Fibroblast of upper back skin (primary cell): ENCODE measurements at regions not wholly inside any gene's neighbourhood (a gene's known extent, or its start where the extent isn't known, plus 50 kb on each side); places are given as distances from the start of the nearest gene placed in this dataset.

Experiments used
- DNase-seq: peaks from one replicate; pipeline ENCODE4 v3.0.0-alpha.2; 2013

GRCh38 chr4:14592950-14593349 is 409.3 kb upstream of the CPEB2 start:
- DNase-seq: no peak

GRCh38 chr4:14596028-14596427 is 406.3 kb upstream of the CPEB2 start:
- no peak for DNase-seq

- DNase-seq: no peak
These were observed 405.8 kb upstream of the CPEB2 start for GRCh38 chr4:14596437-14596836.

DNA sequence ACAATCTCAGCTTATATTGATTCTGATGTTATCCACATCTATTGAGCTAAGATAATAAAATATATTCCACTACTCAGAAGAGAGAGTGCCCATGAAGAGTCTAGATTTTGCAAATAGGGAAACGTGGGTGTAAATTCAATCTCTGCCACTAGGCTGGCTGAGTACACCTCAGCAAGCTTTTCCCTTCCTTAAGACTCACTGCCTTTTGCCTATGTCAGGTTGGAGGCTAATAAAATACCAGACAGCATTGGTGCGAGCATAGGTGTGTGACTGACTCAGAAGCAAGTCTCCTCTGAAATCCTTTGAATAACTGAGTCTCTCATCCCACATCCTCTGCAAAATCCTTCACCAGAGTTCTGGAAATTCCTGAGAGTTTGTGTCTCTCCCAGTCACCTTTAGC is 405.4 kb upstream of the CPEB2 start:
- DNase-seq: no peak

DNA sequence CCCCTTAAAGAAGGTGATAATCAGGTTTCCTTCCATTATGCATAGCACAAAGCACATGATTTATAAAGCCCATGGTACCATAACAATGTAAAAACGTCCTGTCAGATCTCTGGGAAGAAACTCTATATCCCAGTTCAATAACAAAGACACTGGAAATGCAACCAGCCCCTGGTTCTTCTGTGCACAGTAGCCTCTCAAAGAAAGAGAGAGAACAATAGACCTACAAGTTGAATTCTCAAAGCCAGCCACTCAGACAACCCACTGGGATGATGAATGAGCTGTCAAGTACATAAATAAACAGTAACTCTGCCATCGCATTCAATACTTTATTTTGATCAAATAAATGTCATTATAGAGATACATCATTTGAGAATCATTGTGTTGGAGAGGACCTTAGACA is 400.1 kb upstream of the CPEB2 start:
- DNase-seq: no peak

DNA sequence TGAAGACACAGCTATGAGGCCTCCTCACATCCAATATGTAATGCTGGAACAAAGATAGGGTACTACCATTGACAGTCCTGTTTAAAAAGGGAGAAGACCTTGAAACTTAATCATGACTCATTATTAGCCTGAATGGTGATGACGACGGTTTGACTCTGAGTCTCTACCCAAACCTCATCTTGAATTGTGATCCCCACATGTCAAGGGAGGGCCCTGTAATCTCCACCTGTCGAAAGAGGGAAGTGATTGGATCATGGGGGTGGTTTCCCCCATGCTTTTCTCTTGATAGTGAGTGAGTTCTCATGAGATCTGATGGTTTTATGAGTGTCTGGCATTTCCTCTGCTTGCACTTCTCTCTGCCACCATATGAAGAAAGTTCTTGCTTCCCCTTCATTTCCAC is 395.3 kb upstream of the CPEB2 start:
- DNase-seq: no peak

DNA sequence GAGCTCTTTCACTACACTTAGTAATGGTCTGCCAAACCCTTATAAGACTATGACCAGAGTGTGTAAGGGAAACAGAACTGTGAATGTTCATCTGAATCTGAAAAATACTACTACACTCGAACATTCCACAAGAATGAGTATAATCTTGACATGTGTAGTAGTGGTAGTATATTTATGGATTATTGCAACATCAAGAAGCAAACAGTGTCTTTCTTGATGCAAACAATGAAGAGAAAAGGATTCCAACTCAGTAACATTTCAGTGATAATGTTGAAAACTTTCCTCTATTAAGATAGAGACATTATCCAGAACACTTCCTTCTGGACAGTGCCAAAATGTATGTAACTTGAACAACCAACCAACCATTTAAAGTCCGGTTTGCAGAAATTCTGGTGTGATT is 394.7 kb upstream of the CPEB2 start:
- peak; percentile 2 for DNase-seq

DNA sequence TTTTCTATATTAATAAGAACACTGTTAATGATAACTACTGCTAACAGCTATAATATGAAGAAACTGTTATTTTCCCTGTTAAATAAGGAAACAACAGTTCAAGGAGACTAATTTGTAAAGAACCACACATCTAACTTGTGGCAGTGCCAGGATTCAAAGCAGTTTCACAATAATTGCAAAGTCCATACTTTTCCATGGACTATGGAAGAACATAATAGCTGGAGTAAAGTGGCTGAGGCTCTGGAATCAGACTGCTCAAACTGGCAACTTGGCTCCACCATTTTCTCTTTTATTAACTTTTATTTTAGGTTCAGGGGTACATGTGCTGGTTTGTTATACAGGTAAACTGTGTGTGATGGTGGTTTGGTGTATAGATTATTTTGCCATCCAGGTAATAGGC is 393.7 kb upstream of the CPEB2 start:
- no peak for DNase-seq

DNA sequence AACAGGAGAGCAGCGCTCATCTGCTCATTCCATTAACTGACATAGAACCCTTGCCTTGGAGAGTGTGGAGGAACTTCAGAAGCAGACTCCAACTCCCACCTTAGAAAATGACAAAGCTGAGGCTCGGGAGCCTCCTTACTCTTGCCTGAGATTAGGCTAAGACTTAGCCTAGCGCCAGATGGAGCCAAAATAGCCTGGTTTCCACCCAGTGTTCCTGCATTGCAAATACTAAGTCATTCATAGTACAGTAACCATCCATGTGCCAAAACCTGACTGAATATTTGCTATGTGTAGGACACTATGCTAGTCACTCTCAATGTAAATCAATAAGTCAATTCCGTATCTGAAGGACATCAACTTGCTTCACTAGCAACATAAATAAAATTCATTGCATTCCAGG is 387.4 kb upstream of the CPEB2 start:
- DNase-seq: no peak

DNA sequence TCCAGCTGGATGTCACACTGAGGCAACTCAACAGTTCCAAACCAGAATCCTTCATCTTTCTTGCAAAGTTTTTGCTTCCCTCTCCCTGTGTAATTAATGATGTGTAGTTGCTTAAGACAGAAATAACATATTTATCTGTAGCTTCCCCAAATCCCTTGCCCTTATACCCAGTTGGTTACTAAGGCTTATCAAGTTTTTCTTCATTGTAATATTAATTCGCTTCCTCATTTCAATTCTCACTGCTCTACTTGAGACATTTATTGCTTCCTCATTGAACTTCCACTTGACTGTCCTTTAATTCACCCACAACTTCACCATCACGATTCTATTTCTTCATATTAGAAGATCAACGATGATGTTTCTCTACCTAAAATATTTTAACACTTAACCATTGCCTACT is 386.6 kb upstream of the CPEB2 start:
- no peak for DNase-seq

DNA sequence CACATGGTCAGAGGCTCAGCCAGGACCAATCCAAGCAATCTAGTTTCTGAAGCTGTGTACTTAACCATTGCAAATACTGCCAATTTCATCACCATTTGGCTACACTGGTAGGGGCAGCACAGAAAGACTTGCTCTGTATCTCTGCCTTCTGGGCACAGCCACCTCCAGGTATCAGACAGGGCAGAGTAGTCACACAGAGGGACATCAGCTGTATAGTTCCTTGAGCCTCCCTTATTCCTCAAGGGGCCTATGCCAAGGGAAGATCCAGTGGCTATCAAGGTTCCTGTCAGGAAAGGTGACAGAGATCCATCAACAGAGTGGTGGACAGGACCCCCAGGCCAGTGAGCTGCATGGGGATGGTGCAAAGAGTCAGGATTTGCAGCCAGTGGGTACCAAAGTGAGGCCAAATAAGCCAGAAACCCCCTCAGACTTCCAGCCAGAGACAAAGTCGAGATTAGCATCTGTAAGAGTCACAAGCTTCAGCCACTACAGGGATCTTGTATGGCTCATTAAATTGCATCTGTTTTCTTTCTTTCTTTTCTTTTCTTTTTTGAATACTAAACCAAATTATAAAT is 381.6 kb upstream of the CPEB2 start:
- DNase-seq: no peak

DNA sequence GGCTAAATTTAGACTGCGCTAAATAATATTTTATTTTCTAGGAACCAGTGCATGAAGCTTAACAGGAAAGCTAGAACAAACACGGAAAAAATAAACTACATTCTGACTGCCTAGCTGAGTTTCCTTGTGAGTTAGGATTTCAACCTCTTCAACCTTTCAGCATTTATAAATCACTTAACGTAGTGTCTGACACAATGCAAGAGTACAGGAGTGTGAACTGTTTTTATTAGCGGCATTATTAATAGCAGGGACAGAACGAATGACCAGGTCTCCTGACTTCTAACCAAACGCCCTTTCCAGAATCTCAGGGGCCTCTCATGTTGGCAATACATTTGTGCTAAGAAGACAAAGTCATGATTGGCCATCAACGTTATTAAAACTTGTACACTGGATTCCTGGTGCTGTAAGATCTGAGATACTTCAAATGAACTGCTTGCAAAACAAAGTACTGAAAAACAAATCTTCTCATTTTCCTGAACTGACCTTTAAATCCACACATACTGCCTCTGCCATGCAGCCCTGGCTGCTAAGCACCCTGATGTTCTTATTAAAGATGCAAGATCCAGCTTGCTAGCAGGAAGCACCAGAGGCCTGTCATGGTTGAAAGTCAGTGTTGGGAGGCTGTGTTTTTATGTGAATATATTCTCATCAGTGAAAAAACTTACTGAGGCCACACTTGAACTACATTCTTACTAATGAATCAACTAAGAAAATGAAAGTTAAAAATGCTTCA is 380.4 kb upstream of the CPEB2 start:
- DNase-seq: no peak

GRCh38 chr4:14627038-14627437 is 375.2 kb upstream of the CPEB2 start:
- DNase-seq: no peak

GRCh38 chr4:14631806-14632440 is 370.4 kb upstream of the CPEB2 start:
- no peak for DNase-seq

DNA sequence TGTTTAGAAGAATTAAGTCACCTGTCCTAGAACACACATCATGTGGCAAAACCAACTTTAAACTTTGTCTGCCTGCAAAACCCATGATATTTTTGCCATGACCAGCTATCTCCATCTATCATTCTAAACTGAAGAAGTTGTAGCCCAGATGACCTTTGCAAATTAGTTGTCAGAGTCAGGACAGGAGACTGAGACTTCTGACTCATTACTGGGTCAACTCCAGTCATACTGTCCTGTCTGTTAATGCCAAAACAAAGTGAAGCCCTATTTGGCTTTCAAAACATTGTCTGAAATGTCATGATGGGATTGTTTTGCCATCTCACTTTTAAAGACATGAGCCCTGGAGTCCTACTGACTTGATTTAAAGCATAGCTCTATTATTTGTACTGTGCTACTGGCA is 365.7 kb upstream of the CPEB2 start:
- no peak for DNase-seq

- DNase-seq: no peak
These were observed 361.8 kb upstream of the CPEB2 start for GRCh38 chr4:14640476-14640875.

DNA sequence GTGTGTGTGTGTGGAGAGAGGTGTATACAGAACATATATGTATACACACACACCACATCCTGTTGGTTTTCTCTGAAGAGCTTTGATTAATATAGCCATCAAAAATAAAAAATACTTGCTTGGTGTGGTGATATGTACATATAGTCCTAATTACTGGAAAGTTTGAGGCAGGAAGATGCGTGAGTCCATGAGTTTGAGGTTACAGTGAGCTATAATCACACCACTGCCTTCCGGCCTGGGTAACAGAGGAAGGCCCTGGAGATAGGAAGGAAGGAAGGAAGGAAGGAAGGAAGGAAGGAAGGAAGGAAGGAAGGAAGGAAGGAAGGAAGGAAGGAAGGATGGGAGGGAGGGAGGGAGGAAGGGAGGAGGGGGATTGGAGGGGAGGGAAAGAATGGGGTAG is 360.4 kb upstream of the CPEB2 start:
- DNase-seq: no peak

DNA sequence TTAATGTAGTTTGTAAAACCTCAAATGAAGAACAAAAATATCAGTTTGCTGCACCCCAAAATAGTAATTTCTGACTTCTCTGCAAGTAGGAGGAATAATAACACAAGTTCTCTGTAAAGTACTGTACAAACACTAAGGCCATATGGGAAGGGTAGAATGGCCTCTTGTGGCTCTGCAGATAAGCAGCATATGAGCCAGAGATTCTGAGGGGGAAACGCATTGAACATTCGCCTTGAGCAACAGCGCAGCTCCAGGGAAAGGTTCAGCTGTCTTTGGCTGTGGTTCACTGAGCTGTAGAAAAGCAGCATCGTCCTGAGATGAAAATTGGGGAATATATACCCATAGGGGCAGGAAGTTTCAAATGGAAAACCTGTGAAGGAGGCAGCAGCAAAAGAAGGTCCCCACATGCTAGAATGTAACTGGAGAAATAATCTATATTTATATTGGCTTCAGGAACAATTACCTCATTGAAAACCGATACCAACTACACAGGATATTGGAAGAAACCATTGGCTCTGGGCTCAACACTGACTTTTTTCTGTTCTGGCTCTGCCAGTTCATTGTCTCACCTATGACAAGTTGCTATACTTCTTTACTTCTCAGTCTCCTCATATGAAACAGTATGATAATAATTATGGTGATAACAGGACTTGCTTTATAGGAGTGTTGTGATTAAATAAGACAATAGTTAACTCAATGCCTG is 357.6 kb upstream of the CPEB2 start:
- DNase-seq: no peak

DNA sequence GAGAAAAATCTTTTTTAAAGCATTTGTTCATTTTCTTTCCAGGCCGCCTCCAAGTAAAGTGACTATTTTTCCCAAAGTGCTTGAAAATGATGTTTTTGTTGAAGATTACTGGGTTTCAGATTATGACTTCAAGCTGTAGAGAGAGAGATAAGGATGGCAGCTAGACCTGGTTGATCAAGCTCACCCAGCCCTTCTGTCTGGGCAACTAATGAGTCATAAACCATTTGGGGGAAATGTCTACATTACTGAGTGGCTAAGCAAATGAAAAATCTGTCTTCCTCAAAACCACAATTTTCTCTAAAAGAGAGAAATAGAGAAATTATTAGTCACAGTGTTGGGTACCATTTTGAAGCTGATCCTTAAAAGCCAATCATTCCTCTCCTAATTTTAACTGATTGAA is 355.4 kb upstream of the CPEB2 start:
- peak; percentile 14 for DNase-seq

GRCh38 chr4:14650127-14650526 is 352.2 kb upstream of the CPEB2 start:
- peak; percentile 1 for DNase-seq

DNA sequence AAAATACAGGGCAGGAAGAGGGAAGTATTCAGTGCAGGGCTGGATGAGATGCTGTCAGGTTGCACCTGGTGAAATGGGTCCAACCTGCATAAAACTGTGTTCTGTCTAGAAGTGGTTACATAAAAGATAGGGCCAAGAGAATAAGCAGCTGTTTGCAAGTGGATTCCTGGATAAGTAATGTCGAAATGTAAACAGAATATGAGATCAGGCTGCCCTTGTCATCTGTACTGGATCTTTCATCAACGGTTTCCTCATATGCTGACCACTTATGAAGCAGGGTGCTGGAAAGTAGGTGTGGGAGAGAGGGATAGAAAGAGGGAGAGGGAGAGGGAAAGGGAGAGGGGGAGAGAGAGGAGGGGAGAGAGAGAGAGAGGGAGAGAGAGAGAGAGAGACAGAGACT is 349.8 kb upstream of the CPEB2 start:
- DNase-seq: no peak

DNA sequence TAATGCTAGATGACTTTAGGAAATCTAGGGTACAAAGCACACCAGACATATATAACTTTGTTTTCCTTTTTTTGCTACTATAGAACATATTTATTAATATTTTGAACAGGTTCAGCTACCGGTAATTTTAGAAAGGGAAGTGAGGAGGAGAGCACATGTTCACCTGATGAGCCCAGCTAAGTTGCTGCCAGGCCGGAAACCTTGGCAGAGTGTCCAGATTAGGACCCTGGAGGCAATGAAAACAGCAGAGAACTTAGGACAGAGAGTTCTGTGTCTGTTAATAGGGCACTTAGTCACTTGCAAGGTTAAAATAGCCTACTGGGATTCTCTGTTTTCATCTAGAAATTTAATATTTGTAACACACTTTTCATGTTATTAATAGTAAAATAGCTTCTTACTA is 348.9 kb upstream of the CPEB2 start:
- no peak for DNase-seq

GRCh38 chr4:14659286-14659685 is 343.0 kb upstream of the CPEB2 start:
- no peak for DNase-seq

DNA sequence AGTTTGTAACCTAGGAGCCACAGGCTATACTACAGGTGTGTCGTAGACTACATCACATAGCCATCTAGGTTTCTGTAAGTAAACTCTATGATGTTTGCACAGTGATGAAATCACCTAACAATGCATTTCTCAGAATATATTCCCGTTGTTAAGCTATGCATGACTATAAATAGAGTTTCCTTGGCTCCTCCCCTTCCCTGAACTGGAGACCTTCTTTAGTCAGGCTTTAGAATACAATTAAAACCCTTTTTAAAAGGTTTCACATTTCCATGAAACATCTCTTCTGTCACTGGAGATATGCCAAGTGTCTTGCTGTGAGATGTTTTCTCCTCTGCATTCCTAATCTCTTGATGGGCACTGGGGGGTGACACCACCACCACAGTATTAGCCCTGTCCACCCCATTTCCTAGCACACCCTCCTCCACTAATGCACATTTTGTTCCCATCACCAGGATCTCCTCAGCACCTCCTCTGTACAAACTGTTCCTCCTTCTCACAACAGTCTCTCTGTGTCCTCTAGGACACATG is 334.6 kb upstream of the CPEB2 start:
- DNase-seq: peak; percentile 4
